Nephron (organoid): ENCODE measurements at regions not wholly inside any gene's neighbourhood (a gene's known extent, or its start where the extent isn't known, plus 50 kb on each side); places are given as distances from the start of the nearest gene placed in this dataset.
"Not testable (repeated sequence)": the region's sequence is repeated elsewhere in the genome, so short reads cannot be mapped to it uniquely, and the experiment has no call there.

Source experiments
- H3K27ac Mint-ChIP-seq, 3 experiments: 2 replicates each; pipeline ENCODE4 v1.8.0; 2020; ENCODE audit warnings: mixed read lengths in 3 of 3, mild to moderate bottlenecking in 2 of 3, moderate library complexity in 1 of 3
- H3K27me3 Mint-ChIP-seq: 2 replicates; pipeline ENCODE4 v1.8.0; 2021; ENCODE audit warnings: low read depth, mild to moderate bottlenecking, moderate library complexity, mixed read lengths
- H3K36me3 Mint-ChIP-seq: 2 replicates; pipeline ENCODE4 v1.8.0; 2020; ENCODE audit warnings: low read depth, mixed read lengths
- H3K4me1 Mint-ChIP-seq: 2 replicates; pipeline ENCODE4 v1.8.0; 2020; ENCODE audit warnings: mixed read lengths
- H3K4me3 Mint-ChIP-seq, 3 experiments: 2 replicates each; pipeline ENCODE4 v1.8.0; 2020; ENCODE audit warnings: mild to moderate bottlenecking in 3 of 3, mixed read lengths in 3 of 3, moderate library complexity in 2 of 3
- H3K9me3 Mint-ChIP-seq: 2 replicates; pipeline ENCODE4 v1.8.0; 2020; ENCODE audit warnings: mixed read lengths
- TF ChIP-seq, protein P1 (sequence below), 3 experiments: fragments of 200-600 bp; sonication (generic); IDR thresholded peaks; one replicate each; pipeline ENCODE4 v1.5.0; 2021; ENCODE audit warnings: antibody characterized with exemption in 3 of 3; ENCODE audit not compliant: unreplicated experiment in 3 of 3

- TF ChIP-seq, protein P1, sequence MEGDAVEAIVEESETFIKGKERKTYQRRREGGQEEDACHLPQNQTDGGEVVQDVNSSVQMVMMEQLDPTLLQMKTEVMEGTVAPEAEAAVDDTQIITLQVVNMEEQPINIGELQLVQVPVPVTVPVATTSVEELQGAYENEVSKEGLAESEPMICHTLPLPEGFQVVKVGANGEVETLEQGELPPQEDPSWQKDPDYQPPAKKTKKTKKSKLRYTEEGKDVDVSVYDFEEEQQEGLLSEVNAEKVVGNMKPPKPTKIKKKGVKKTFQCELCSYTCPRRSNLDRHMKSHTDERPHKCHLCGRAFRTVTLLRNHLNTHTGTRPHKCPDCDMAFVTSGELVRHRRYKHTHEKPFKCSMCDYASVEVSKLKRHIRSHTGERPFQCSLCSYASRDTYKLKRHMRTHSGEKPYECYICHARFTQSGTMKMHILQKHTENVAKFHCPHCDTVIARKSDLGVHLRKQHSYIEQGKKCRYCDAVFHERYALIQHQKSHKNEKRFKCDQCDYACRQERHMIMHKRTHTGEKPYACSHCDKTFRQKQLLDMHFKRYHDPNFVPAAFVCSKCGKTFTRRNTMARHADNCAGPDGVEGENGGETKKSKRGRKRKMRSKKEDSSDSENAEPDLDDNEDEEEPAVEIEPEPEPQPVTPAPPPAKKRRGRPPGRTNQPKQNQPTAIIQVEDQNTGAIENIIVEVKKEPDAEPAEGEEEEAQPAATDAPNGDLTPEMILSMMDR (IDR thresholded peaks at IDR 0.05; ENCODE audit: unreplicated experiment in 3 of 3) = no peak
- no peaks in the 10 kb centered on the region for H3K27me3 Mint-ChIP-seq
- H3K4me1 Mint-ChIP-seq = no peaks in the 10 kb centered on the region
- H3K4me3 Mint-ChIP-seq = no peak overlapping the region
- H3K27ac Mint-ChIP-seq = no peak overlapping the region
- no peaks in the 10 kb centered on the region for H3K36me3 Mint-ChIP-seq
- no peaks in the 10 kb centered on the region for H3K9me3 Mint-ChIP-seq
Measured at GRCh38 chr7:86130268-86130667, 513.4 kb upstream of the GRM3 start.

DNA sequence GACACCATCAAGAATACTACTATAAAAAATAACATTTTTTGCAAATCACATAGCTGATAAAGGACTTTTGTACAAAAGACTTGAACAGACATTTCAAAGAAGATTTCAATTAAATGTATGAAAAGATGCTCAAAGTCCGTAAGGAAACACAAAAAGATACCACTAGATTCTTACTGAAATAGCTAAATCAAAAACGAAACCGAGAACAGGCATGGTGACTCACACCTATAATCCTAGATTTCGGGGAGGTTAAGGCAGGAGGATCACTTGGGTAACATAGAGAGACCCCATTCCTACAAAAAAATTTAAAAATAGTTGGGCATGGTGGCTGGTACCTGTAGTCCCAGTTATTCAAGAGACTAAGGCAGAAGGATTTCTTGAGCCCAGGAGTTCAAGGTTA is 520.2 kb upstream of the GRM3 start:
- H3K36me3 Mint-ChIP-seq = no peaks in the 10 kb centered on the region
- no peak overlapping the region for H3K27ac Mint-ChIP-seq
- TF ChIP-seq, protein P1 (IDR thresholded peaks at IDR 0.05; ENCODE audit: unreplicated experiment in 3 of 3) = no peak
- H3K4me1 Mint-ChIP-seq = no peaks in the 10 kb centered on the region
- no peaks in the 10 kb centered on the region for H3K27me3 Mint-ChIP-seq
- no peaks in the 10 kb centered on the region for H3K9me3 Mint-ChIP-seq
- no peak overlapping the region for H3K4me3 Mint-ChIP-seq

DNA sequence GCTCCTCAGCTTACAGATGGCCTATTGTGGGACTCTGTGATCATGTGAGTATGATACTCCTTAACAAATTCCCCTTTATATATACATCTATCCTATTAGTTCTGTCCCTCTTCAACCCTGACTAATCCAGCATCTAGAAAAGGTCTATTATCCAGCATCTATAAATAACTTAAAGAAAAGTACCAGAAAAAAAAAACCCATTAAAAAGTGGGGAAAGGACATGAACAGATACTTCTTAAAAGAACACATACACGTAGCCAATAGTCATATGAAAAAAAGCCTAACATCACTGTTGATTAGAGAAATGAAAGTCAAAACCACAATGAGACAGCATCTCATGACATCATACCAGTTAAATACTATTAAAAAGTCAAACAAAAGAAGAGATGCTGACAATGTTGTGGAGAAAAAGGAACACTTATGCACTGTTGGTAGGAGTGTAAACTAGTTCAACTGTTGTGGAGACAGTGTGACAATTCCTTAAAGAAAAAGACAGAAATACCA is 549.5 kb upstream of the GRM3 start:
- no peak overlapping the region for H3K4me3 Mint-ChIP-seq
- H3K36me3 Mint-ChIP-seq = no peaks in the 10 kb centered on the region
- no peak overlapping the region for H3K27ac Mint-ChIP-seq
- no peaks in the 10 kb centered on the region for H3K27me3 Mint-ChIP-seq
- H3K4me1 Mint-ChIP-seq = no peaks in the 10 kb centered on the region
- peaks cover 4% of the 10 kb centered on the region for H3K9me3 Mint-ChIP-seq
- TF ChIP-seq, protein P1 (IDR thresholded peaks at IDR 0.05; ENCODE audit: unreplicated experiment in 3 of 3) = no peak

GRCh38 chr7:86091369-86091768 is 552.3 kb upstream of the GRM3 start:
- TF ChIP-seq, protein P1 (IDR thresholded peaks at IDR 0.05; ENCODE audit: unreplicated experiment in 3 of 3) = no peak

DNA sequence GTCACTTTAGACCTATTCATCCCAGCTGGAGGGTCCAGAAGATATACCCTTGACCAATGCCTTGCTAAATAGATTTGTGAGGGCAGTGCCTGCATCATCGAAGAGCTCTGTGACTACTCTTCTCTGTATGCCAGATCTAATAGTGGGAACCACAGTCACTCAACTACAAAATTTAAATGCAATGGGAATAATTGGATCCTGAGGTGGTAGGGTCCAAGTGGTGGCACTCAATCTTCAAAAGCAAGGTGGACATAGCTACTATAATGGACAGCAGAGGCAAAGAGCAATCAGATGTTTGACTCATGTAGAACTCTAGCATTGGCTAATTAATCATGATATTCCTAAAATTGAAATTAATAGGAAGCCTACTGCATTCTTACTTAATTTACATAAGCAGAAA is 554.3 kb upstream of the GRM3 start:
- Mint-ChIP-seq H3K4me1 (no peaks in the 10 kb centered on the region), H3K9me3 (peaks cover 11% of the 10 kb centered on the region), H3K36me3 (no peaks in the 10 kb centered on the region), H3K4me3 (no peak overlapping the region), H3K27me3 (no peaks in the 10 kb centered on the region), H3K27ac (no peak overlapping the region)
- TF ChIP-seq, protein P1 (IDR thresholded peaks at IDR 0.05; ENCODE audit: unreplicated experiment in 3 of 3) = no peak

More at GRCh38 chr7:86091369-86091768, 552.3 kb upstream of the GRM3 start:
- H3K9me3 Mint-ChIP-seq = peaks cover 11% of the 10 kb centered on the region
- no peak overlapping the region for H3K27ac Mint-ChIP-seq
- H3K4me3 Mint-ChIP-seq = no peak overlapping the region
- H3K27me3 Mint-ChIP-seq = no peaks in the 10 kb centered on the region
- no peaks in the 10 kb centered on the region for H3K36me3 Mint-ChIP-seq
- no peaks in the 10 kb centered on the region for H3K4me1 Mint-ChIP-seq

GRCh38 chr7:86064572-86064971 is 579.1 kb upstream of the GRM3 start:
- H3K36me3 Mint-ChIP-seq, H3K4me3 Mint-ChIP-seq, H3K27me3 Mint-ChIP-seq, H3K9me3 Mint-ChIP-seq, H3K27ac Mint-ChIP-seq, H3K4me1 Mint-ChIP-seq: not testable (repeated sequence)
